AG08395 (cell line): ENCODE measurements at regions not wholly inside any gene's neighbourhood (a gene's known extent, or its start where the extent isn't known, plus 50 kb on each side); places are given as distances from the start of the nearest gene placed in this dataset.
"Not testable (repeated sequence)": the region's sequence is repeated elsewhere in the genome, so short reads cannot be mapped to it uniquely, and the experiment has no call there.

Experiments
- DNase-seq: peaks from one replicate; pipeline ENCODE4 v3.0.0; 2012; ENCODE audit warnings: mixed read lengths, low spot score

GRCh38 chr3:74921676-74922075, 307.2 kb upstream of the CNTN3 start:
- DNase-seq, result no peak

GRCh38 chr3:74920721-74921350, 306.4 kb upstream of the CNTN3 start:
- DNase-seq, result no peak

DNA sequence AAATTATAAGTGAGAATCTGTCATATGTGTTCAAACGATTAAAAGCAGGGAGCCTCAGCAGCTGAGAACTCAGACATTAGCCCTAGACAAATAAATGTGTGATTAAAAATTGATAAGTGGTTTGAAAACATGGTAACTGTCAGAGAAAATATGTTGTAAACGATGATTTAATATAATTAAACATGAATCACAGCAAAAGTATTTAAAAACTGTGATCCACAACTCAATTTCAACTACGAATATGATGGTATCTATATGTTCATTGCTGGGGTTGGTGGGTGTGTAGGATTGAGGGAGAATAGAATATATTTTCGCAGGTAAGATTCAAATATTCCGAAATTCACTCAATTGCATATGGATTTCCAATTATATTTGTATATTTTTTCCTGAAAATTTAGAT, 302.2 kb upstream of the CNTN3 start:
- DNase-seq, result no peak

GRCh38 chr3:74906181-74906580, 291.7 kb upstream of the CNTN3 start:
- DNase-seq, result no peak

GRCh38 chr3:74905478-74905877, 291.0 kb upstream of the CNTN3 start:
- no peak for DNase-seq

DNA sequence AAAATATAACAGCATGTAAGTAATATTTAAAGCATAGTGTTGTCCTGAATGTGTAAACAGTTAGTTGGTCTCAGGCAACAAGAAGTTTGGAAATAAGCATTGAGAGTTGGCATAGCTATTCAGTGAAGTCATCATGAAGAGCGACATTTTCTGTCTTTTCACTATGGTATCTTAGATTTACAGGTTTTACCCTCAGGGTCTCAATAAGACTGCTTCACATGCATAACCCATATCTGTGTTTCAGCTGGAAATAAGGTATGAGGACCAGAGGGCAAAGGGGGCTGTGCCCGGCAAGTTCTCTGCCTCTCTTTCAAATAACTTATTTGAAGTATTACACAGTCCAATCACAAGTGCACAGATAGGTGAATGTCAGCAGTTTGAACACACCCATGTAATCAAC, 290.2 kb upstream of the CNTN3 start:
- no peak for DNase-seq

GRCh38 chr3:74899796-74900516, 285.5 kb upstream of the CNTN3 start:
- DNase-seq, result not testable (repeated sequence)

- DNase-seq, result peak; percentile 12
Observed at GRCh38 chr3:74897006-74897405, 282.5 kb upstream of the CNTN3 start.

GRCh38 chr3:74891312-74891711, 276.9 kb upstream of the CNTN3 start:
- no peak for DNase-seq

- DNase-seq, result peak; percentile 38
Observed at GRCh38 chr3:74883690-74884089, 269.2 kb upstream of the CNTN3 start.

DNA sequence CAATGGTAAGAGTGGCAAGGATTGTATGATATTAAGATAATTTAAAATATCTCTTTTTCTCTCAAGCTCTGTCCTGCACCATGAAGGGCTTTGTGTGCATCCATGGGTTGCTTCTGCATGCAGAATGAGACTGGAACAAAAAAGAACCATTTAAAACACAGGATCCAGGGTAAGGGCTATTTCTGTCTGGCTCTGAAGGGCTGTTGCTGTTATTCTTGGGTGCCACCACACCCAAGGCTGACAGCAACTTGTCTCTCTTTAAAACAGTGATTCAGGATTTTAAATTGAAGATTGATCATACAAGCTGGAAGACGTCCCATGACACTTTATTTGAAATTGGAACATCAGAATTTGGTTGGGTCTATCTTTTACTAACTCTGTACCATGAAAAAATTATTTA, 268.8 kb upstream of the CNTN3 start:
- DNase-seq, result no peak

GRCh38 chr3:74880237-74880636, 265.8 kb upstream of the CNTN3 start:
- DNase-seq, result no peak

DNA sequence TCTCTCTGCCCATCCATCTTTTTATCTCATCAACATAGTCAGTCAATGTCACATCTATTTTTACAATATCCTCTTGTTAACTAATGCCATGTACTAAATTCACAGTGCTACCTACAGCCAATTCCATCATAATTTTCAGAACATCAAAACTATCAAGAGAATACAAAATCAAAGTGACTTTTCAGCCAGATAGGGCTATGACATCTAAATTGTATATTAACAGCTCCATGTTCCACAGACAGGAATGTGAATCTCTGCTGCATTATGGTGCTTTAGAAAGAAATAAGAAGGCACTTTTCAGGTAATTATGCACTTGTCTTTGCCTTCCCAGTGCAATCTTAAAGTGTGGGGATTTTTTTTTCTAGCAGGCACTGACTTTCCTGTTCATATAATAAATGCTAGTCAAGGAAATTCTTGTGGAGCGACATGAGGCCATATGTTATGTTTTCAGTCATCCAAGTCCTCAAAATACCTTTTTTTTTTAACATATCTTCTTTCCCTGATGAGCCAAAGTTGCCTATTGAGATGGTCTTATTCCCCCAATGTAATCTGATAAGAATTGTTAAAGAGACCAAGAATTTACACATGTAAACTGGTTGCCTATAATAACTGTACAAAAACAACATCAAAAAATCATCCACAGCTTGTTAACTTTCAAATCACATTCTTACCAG, 252.0 kb upstream of the CNTN3 start:
- DNase-seq, result no peak

GRCh38 chr3:74862476-74862875, 248.0 kb upstream of the CNTN3 start:
- DNase-seq, result no peak

DNA sequence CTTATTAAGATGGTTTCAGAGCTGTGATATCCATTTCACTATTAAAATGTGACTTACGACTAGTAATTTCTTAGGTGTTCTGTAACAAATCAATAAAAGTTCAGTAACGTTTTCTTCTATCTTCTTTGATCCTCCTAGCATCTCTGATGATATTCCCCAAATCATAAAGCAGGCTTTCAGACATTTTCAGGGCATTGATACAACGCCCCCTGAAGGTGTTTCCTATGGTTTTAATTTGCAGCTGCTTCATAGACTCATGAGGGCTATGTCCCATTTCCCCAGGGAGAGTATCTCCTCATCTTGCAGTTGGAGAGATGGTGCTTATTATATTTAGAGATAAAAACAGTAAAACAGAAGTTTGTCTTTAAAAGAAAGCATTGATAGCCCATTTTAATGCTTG, 246.8 kb upstream of the CNTN3 start:
- DNase-seq, result no peak

GRCh38 chr3:74858086-74858485, 243.6 kb upstream of the CNTN3 start:
- DNase-seq, result no peak

DNA sequence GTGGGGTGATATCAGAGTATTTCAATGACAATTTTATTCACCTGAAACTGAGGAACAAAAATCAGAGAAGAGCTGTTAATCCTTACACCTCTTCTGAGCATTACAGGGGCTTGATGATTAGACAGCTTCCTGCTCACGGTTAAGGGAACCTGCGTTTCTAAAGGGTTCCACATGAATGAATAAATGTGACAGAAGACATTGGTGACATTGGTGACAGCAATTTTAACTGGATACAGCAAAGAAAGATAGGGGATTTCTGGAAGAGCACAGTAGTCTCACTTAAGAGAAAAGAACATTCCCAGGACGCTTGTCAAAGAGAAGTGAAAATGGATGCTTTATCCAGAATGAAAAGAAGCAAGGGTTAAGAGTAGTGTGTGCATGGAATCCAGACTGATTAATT, 235.9 kb upstream of the CNTN3 start:
- no peak for DNase-seq

DNA sequence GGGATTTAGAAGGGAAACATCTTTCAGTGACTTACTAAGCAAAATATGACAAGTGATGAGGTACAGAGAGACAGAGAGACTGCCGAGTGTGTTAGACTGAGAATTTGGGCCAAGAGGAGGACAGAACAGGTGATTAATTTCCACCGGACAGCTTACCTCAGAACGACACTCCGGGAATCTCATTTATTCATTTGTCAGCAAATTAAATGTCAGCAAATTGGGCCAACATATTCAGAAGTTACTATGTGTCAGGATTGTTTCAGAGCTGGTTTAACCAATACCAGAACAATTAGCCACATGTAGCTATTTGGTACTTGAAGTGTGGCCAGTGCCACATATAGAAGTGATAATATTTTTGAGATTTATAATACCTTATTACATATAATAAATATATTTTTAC, 232.6 kb upstream of the CNTN3 start:
- DNase-seq, result no peak

DNA sequence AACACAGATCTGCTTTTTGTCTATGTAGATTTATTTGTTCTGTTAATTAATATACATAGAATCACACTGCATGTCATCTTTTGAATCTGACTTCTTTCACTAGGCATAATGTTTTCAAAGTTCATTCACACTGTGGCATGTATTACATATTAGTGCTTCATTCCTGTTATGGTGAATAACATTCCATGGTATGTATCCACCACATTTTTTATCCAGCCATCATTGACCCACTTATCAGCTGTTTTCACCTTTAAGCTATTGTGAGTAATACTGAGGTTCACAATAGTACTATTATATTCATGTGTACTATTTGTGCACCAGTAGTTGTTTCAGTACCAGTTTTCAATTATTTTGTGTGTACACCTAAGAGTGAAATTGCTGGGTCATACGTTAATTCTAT, 230.6 kb upstream of the CNTN3 start:
- no peak for DNase-seq

DNA sequence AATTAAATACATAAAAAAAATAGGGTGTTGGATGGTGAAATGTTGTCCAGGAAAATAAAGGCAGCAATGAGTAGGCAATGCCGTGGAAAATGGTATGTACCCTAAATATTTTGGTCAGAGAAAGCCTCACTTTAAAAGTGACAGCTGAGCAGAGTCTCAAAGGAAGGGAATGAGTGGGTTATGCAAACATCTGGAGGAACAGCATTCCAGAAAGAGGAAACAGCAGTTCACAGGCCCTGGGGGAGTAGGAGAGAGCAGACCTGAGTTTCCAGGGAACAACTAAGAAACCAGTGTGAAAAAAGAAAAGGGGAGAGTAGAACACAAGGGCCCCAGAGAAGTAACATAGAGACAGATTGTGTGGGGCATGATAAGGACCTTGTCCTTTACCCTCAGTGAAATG, 230.0 kb upstream of the CNTN3 start:
- DNase-seq, result no peak

DNA sequence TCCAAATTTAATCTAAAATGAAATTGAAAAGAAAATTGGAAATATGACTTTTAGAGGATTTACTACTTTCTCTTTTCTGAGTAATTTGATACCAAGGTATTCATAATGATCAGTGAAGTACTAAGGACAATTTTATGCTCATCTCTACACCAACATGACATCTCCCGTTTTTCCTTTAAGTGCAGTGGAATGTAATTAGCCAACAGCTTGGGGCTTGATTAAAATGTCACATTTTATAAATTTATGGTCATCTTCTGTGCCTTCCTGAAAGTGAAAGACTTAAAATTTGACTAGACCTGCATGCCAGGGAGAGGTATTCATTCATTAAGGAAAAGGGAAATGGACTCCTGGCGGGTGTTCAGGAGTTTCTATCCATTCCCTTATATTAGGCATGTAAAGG, 228.2 kb upstream of the CNTN3 start:
- no peak for DNase-seq

- DNase-seq, result no peak
Observed at GRCh38 chr3:74842141-74842540, 227.7 kb upstream of the CNTN3 start.

DNA sequence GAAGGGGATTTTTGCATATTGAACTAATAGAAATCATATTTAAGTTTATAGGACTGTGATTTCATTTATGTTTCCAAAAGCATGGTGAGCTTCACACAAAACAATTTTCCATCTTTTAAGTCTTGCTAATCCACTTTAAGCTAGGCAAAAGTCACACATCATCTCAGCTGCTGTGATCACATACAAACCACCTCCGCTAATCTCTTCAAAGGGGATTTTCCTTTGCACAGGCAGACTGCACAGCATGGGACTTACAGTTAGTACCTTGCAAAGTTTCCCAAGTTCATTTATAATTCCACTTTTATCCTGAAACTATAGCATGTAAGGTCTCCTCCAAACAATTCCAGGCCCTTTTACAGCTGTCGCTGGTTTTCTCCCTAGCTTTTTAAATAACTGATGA, 225.1 kb upstream of the CNTN3 start:
- no peak for DNase-seq

GRCh38 chr3:74832925-74833324, 218.5 kb upstream of the CNTN3 start:
- DNase-seq, result no peak
